ENCODE measurements at regions not wholly inside any gene's neighbourhood (a gene's known extent, or its start where the extent isn't known, plus 50 kb on each side); places are given as distances from the start of the nearest gene placed in this dataset.

- no peak for DNase-seq (ENCODE audit: low spot score)
These were observed 218.2 kb downstream of the JRKL start for GRCh38 chr11:96607864-96608558.

- DNase-seq (ENCODE audit: low spot score): no peak
These were observed 224.3 kb downstream of the JRKL start for GRCh38 chr11:96614101-96614500.

GRCh38 chr11:96614846-96615245 lies 225.0 kb downstream of the JRKL start:
- DNase-seq (ENCODE audit: low spot score): no peak

- no peak for DNase-seq (ENCODE audit: low spot score)
These were observed 230.7 kb downstream of the JRKL start for GRCh38 chr11:96620464-96621044.

- DNase-seq (ENCODE audit: low spot score): no peak
These were observed 231.3 kb downstream of the JRKL start for GRCh38 chr11:96621161-96621560.

- no peak for DNase-seq (ENCODE audit: low spot score)
These were observed 232.3 kb downstream of the JRKL start for GRCh38 chr11:96622026-96622634.

GRCh38 chr11:96624126-96624525 lies 234.3 kb downstream of the JRKL start:
- no peak for DNase-seq (ENCODE audit: low spot score)

- DNase-seq (ENCODE audit: low spot score): no peak
These were observed 237.6 kb downstream of the JRKL start for GRCh38 chr11:96627376-96627775.

- no peak for DNase-seq (ENCODE audit: low spot score)
These were observed 245.8 kb downstream of the JRKL start for GRCh38 chr11:96635655-96636054.

GRCh38 chr11:96641261-96641660 lies 251.4 kb downstream of the JRKL start:
- no peak for DNase-seq (ENCODE audit: low spot score)

- DNase-seq (ENCODE audit: low spot score): no peak
These were observed 252.8 kb downstream of the JRKL start for GRCh38 chr11:96642583-96642982.

- DNase-seq (ENCODE audit: low spot score): no peak
These were observed 253.4 kb downstream of the JRKL start for GRCh38 chr11:96643173-96643572.

- no peak for DNase-seq (ENCODE audit: low spot score)
These were observed 257.8 kb downstream of the JRKL start for GRCh38 chr11:96647621-96648020.

GRCh38 chr11:96648991-96649390 lies 259.2 kb downstream of the JRKL start:
- no peak for DNase-seq (ENCODE audit: low spot score)

- DNase-seq (ENCODE audit: low spot score): no peak
These were observed 262.7 kb downstream of the JRKL start for GRCh38 chr11:96652516-96652915.

GRCh38 chr11:96655474-96655873 lies 265.7 kb downstream of the JRKL start:
- no peak for DNase-seq (ENCODE audit: low spot score)

GRCh38 chr11:96658436-96658835 lies 268.6 kb downstream of the JRKL start:
- DNase-seq (ENCODE audit: low spot score): no peak

- DNase-seq (ENCODE audit: low spot score): no peak
These were observed 274.3 kb downstream of the JRKL start for GRCh38 chr11:96664110-96664509.

- no peak for DNase-seq (ENCODE audit: low spot score)
These were observed 290.6 kb downstream of the JRKL start for GRCh38 chr11:96680211-96681018.

GRCh38 chr11:96681019-96681716 lies 291.4 kb downstream of the JRKL start:
- no peak for DNase-seq (ENCODE audit: low spot score)

- DNase-seq (ENCODE audit: low spot score): no peak
These were observed 304.5 kb downstream of the JRKL start for GRCh38 chr11:96694338-96694737.

- DNase-seq (ENCODE audit: low spot score): no peak
These were observed 306.9 kb downstream of the JRKL start for GRCh38 chr11:96696731-96697130.
